GM18519 (cell line): ENCODE measurements at regions not wholly inside any gene's neighbourhood (a gene's known extent, or its start where the extent isn't known, plus 50 kb on each side); places are given as distances from the start of the nearest gene placed in this dataset.
"Not testable (repeated sequence)": the region's sequence is repeated elsewhere in the genome, so short reads cannot be mapped to it uniquely, and the experiment has no call there.

ENCODE experiments used
- ATAC-seq: cut with Tn5 transposase; IDR thresholded peaks from one replicate; pipeline ENCODE4 v1.9.1; 2021; ENCODE audit warnings: mild to moderate bottlenecking, moderate library complexity; ENCODE audit not compliant: unreplicated experiment, low FRiP score

DNA sequence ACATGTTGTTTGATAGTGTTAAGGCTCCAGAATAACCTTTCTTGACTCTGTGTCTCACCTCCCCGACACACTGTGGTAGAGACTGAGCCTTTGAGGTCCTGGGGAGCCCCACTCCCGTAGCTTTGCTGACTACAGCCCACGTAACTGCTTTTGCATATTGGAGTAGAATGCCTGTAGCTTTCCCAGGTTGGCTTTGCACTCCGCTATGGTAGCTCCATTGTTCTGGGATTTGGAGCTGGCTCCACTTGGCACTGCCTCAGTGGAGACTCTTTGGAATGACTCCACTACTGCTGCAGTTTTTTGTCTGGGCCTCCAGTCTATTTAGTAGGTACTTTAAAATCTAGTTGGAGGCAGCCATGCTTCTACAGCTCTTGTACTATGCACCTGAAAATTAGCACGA, 56.2 kb upstream of the ANXA1 start:
- ATAC-seq, result no peak

DNA sequence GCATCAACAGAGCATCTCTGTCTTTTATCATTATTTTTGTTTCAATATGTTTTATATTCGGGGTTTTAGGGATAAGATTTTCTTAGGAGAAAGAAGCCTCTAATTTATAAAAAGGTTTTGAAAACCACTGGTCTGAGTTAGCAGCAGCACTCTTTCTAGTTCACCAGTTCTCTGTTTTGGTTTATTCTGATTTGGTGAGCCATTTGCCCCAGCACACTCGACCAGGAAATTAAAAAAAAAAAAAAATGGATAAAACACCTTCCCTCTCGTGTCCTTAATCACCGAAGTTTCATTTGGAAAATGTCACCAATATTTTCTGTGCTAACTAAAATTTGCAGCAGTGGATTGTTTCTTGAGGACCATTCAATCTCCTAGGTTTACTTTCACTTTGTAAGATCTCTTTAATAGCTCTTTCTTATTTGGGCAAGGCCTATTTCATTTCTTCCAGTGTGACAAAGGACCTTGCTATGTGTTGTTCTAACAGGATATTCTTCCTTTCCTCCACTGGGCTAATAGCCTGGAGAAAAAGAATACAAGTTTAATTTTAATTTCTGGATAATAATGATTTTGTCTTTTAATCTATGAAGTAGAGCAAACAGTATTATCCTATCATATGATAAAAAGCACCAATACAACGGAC, 57.8 kb upstream of the ANXA1 start:
- no peak for ATAC-seq

DNA sequence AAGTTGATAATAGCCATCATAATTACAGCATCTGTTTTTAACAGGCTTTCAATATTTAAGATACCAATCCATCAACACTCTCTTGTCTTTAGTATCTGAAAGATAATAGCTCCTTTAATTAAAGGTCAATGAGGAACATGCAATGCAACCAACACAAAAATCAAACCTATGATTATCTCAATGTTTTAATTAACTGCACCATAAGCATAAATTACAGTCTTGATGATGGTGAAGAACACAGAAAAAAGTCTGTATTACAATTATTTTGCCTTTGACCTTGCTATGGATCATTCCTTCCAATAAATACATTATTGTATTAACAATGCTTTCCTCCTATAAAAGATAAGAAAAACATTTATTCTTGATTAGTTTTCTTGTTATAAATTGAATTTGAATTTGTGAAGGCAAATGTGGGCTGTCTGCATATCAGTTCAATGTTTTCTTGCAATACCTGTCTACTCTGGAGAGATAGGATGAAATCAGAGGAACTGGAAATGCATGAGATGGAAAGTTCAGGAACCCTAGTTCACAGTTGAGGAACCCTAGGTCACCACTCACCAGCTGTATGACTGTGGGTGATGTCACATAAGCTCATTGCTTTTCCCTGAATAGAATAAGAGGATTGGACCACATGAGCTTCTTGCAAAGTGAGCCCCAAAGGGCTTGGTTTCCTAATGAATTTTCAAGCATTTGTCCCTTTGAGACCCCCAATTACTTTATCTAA, 58.5 kb upstream of the ANXA1 start:
- no peak for ATAC-seq

DNA sequence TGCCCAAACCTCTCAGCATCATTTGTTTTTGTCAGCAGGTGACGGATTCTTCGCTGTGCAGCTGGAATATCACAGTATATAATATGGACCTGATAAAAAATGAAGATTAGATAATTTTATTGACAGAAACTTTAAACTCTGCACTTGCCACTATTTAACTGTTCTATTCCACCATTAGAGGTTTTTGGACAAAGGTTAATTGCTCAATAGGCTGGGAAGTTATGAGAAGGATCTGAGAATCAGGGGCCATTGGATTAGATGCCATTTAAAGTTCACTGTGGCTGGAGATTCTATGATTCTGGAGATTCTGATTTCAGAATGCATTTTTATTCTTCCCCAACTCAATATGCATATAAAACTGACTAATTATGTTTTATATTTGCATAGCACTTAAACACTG, 59.8 kb upstream of the ANXA1 start:
- no peak for ATAC-seq

DNA sequence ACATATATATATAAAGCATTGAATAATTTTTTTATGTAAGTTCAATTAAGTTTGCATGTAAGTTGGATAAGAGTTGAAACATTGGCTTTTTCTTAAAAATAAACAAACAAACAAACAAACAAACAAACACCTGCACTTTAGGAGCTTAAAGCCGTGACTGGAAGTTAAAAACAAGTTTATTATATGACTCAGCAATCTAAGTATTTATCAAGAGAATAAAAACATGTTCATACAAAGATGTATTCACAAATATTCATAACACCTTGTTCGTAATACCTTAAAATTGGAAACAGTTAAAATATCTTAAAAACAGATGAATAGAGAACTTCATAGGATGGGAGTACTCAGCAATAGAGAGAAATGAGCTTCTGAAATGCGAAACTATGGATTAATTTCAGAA, 61.5 kb upstream of the ANXA1 start:
- ATAC-seq, result no peak

DNA sequence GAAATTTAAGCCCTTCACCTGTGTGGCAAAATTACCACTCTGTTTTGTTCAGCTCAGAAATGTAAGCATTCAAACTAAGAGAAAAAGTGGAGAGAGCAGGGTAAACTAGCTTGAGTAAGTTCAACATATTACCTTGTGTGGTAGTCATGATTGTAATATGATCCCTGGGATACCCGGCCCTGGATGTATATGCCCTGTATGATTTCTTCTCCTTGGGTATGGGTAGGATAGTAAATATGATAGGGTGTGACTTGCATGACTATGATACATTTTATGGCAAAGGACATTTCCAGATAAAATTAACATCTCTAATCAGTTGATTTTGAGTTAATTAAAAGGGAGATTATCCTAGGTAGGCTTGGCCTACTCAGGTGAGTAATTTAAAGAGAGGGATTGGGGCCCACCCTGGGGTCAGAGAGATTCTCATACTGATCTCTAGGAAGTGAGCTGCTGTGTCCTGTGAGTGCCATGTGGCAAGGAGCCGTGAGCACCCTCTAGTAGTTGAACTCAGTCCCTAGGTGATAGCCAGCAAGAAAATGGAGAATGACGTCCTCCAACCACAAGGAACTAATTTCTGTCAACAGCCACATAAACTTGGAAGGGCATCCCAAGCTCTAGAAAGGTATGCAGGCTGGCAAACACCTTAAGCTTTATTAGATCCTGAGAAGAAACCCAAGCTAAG, 62.2 kb upstream of the ANXA1 start:
- no peak for ATAC-seq

DNA sequence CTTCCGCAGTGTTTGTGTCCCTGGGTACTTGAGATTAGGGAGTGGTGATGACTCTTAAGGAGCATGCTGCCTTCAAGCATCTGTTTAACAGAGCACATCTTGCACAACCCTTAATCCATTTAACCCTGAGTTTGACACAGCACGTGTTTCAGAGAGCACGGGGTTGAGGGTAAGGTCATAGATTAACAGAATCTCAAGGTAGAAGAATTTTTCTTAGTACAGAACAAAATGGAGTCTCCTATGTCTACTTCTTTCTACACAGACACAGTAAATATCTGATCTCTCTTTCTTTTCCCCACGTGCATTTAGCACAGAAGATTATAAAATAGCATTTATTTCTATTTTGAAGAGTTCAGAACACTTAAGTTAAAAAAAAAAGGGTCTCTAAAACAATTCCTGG, 63.8 kb upstream of the ANXA1 start:
- not testable (repeated sequence) for ATAC-seq

DNA sequence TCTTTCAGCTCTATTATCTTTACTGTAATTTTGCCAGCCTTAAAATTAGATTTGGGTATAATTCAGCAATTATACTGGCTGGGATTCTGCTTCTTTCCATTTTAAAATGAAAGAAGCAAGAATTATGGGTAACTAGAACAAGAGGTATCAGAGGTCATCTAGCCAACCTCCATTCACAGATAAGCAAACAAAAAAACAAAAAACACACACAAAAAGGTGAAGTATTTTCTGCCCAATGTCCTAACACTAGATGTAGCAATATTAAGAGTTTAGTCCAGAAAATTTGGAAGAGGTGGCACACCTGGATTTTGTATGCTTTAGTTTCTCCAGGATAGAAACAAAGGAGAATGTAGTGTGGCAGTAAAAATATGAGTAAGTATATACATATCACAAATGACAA, 68.1 kb upstream of the ANXA1 start:
- ATAC-seq, result no peak

DNA sequence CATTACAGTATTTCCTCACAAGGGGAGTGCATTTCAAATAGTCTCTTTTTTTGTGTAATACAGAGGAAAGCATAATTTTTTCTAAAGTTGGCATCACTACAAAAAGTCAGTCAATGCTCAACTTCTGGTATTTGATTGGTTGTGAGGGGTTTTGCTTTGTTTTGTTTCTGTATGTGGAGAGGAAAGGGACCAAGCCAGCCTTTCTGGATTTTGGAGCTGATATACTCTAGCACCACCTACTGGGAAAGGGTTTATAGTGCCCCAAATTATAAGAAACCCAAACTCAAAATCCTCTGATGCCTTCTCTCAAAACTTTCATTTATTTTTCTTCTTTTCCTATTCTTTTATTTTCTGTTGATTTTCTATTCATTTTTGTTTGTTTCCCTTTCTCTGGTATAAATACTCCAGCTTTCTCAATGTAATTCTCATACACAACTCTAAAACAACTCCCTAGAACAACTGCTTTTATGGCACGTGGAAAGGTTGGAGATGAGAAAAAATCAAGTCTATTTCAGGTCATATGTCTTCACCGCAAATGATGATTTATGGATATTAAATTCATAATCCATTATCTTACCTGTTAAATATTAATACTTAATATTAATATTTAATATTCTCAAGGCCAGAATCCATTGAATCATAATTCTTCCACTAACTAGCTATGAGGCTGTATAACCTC, 69.5 kb upstream of the ANXA1 start:
- ATAC-seq, result no peak

DNA sequence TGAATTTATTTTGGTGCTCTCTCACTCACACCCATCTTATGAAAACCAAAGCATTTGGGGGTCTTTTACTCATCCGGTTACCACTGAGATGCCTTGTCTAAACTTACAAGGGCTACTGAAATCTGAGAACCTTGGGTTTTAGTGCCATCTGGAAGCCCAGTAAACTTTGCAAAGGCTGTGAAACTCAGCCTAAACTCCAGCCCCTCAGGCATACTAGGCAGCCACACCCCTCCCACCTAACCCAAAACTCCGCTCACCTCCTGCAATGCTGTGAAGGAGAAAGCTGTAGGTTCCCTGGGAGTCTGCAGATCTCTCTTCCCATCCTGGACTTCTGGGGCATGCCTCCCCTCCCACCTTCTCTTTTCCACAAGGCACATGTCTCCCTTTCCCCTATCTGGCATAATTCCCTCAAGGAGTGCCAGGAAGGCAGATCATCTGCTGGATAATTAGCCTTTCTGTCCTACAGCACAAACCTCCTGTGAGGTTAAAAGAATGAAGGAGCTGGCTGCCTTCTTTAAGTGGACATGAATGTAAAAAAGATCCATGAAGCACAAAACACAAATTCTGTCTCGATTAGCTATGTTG, 71.5 kb upstream of the ANXA1 start:
- ATAC-seq, result no peak

DNA sequence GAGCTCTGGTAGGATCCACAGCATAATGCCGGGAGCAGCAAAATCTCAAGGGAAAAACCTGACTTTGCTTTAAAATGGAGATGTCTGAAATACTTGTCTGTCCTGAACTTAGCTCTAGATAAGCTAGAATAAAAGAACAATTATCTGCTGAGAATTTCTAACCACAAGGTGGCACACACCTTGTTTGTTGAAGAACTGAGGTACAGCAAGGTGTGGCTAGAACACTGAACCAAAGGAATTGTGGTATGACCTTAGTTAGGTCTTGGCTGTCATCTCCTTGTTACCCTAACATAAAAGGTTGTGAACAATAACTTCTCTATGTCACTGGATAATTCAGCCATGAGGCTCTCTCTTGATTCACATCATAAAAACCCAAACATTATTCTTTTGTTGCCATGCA, 72.3 kb upstream of the ANXA1 start:
- no peak for ATAC-seq

DNA sequence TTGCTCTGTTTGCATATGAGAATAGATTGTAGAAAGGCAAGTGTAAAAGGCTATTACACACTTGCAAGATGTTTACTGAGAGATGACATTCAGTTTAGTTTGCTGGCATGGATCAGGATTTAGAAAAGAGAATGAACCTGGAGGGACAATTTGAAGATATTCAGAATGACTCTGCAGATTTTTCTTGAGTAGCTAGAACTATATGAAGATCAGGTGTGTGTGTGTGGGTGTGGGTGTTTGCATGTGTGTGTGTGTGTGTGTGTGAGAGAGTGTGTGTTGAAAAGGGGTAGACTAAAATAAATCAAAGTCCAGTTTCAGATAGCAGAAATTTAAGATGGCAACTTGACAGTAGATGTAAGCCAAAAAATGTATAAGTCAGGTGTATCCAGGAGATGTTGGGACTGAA, 74.0 kb upstream of the ANXA1 start:
- ATAC-seq, result no peak

DNA sequence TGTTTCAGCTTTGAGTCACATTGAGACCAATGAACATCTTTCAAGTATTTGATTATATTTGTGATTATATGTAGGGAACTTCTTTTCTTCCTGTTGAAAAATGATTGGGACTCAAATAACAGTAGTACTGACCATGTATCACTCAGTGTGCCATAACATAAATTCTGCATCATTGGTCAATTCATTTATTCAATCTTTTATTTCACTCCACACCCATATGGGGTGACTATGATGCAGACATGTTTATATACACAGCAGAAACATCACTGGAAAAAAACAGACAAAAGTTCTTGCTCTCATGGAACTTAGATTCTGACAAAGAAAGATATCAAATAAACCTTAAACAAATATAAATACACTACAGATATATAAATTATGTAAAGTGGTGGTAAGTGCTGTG, 74.7 kb upstream of the ANXA1 start:
- no peak for ATAC-seq

DNA sequence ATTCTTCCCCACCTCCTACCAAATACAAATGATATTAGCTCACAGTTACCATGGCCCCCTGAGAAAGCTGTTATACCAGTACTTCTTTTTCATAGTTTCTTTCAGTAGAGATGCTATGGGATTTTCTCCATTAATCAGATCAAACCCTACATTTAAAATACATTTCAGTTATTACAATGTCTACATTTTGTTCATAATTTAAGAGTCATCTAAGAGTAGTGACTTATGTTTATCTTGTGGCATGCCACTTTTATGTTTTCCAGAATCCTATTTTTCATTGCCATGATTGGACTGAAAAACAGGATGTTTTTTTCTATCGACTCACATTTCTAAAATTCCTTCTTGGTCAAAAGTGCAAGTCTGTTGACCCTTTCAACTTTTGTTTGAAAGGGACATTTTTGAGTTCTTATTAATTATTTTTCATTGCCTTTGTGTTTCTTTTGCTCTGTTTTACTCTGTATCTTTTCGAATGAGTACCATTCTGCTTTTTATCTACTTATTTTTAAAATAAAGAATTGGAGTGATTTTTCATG, 77.4 kb upstream of the ANXA1 start:
- ATAC-seq, result no peak

DNA sequence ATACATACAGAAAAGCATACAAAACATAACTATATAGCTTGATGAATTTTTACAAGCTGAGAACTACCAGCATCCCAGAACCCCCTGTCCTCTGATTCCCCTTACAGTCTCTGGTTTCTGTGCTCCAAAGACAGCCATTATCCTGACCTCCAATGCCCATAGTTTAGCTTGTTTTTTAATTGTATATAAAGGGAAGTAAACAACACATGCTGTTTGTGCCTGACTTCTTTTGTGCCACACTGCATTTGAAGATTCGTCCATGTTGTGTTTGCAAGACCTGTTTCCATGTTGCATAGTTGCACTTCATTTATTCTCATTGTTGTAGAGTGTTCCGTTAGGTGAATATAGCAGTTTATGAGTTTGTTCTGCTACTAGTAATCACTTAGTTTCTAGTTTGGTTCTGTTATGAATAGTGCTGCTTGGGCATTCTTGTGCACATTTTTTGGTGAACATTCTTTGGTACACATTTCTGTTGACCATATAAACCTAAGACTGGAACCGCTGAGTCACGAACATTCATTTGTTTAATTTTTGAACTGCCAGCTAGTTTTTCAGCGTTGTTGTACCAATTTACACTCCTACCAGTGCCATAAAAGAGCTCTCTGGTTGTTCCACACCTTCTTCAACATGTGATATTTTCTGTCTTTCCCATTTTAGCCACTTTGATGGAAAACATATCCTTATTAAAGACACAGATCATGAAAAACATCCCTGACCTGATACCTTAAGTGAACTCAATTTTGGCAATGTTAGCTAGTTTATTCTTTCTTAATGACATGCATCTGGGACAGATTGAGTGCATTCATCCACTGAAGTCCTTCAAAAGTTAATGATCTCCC, 78.1 kb upstream of the ANXA1 start:
- ATAC-seq, result no peak

DNA sequence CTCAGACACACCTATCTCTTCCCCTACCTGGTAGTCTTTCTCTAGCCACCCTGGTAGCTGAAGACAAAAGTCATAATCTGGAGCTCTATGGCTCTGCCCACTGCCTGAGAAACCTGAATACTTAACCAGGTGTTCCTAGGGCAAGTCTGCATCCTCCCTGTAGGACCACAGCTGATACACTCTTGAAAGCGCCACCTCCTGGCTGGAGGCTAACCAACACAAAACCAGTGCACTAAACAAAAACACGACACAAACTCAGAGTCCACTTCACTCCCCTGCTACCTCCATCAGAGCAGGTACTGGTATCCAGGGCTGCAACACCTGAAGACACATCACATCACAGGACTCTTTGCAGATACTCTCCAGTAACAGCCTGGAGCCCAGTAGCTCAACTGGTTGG, 84.6 kb upstream of the ANXA1 start:
- ATAC-seq, result no peak

DNA sequence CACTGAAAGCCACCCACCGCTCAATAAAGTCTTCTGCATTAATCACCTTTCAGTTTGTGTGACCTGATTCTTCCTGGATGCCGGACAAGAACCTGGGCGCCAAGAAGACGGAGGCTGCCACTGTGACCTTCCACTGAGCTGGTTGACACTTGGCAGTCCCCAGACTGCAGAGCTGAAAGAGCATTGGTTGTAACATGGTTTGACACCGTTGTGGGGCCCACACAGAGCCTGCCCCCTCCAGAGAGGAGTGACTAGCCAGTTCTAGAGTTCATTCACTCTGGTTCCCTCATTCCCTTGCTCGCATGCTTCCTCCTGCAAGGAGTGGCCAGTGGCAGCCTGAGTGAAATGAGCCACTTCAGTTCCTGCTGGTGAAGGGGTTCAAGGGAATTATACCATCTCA, 86.2 kb upstream of the ANXA1 start:
- no peak for ATAC-seq

DNA sequence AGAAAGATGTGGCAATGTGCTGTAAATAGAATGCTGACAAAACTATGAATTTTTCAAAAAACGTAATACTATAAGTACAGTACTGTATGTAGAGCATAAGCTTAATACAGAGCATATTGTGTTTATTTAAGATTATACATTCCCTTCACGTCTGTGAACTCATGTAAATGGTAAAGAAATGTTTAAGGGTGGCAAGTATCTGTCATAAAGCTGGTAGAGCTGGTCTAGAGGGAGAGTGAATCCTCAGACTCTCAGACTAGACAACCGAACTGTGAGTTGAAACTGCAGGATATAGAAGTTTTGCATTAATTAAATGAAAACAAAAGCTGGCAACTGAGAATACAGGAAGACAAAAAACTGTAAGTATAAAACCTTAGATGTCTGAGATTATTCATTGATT, 87.3 kb upstream of the ANXA1 start:
- no peak for ATAC-seq

DNA sequence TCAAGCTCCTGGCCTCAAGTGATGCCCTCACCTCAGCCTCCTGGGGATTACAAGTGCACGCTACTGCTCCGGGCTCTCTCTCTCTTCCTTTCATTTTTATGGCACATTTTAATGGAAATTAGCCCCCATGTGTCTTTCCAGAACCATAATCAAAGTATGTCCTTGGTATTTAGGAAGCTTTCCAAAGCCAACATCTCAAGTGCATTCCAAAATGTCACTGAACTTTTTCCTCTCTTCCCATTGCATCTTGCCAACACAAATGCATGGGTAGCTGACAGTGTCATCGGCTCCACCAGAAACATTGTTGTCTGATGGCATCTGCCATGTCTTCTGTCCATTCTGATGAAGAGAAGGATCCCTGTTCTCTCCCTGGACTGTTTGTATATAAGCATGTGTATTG, 90.5 kb upstream of the ANXA1 start:
- ATAC-seq, result no peak

DNA sequence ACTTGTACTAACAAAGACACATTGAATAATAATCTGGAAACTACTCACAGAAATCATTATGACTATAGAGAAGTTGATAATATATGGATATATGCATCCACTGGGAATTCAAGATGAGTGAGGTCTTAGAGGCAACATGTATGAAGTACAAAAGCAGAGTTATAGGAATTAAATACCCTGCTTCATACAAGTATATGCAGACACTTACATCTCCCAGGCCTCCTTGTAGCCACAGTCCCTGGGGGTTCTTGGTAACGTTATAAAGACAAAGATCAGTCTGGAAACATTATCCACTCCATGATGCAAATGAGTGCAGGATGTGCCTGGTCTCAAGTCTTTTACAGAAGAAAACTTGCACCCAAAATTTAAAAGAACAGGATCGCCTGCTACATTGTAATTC, 92.4 kb upstream of the ANXA1 start:
- ATAC-seq, result no peak
